ENCODE measurements at regions not wholly inside any gene's neighbourhood (a gene's known extent, or its start where the extent isn't known, plus 50 kb on each side); places are given as distances from the start of the nearest gene placed in this dataset.
"Not testable (repeated sequence)": the region's sequence is repeated elsewhere in the genome, so short reads cannot be mapped to it uniquely, and the experiment has no call there.

- H3K27ac Mint-ChIP-seq: no peak overlapping the region
Measured at GRCh38 chr10:123391275-123392028, 237.2 kb downstream of the BUB3 start.

GRCh38 chr10:123392182-123392963, 238.2 kb downstream of the BUB3 start:
- intact Hi-C loops (cut with micrococcal nuclease): no loop called here
- Histone ChIP-seq H3K27me3 (ENCODE audit: control insufficient read depth in 2 of 2, insufficient read depth in 2 of 2, low read length in 2 of 2) (no peaks in the 10 kb centered on the region), H3K4me3 (ENCODE audit: low read length) (no peak overlapping the region), H3K9me3 (ENCODE audit: control insufficient read depth in 2 of 3, low read length in 3 of 3) (no peaks in the 10 kb centered on the region), H3K36me3 (ENCODE audit: control insufficient read depth in 2 of 3, insufficient read depth in 3 of 3, low read length in 3 of 3) (no peaks in the 10 kb centered on the region), H3K4me1 (ENCODE audit: control insufficient read depth in 2 of 2, insufficient read depth in 2 of 2, low read length in 2 of 2) (no peaks in the 10 kb centered on the region), H3K27ac (ENCODE audit: low read depth, low read length) (no peak overlapping the region)
- H3K27ac Mint-ChIP-seq: no peak overlapping the region
- H3K4me3 Mint-ChIP-seq: no peak overlapping the region
- DNase-seq (no peak), ATAC-seq (no peak)
- peaks cover 0 to 12% (median 0%) of the 10 kb centered on the region in 5 donors for H3K27me3 Mint-ChIP-seq
- ChIA-PET CTCF (no interaction called here), POLR2A (no interaction called here)
- H3K9me3 Mint-ChIP-seq: peaks cover 0 to 24% (median 7%) of the 10 kb centered on the region in 11 donors
- H3K36me3 Mint-ChIP-seq: peaks cover 0 to 19% (median 0%) of the 10 kb centered on the region in 5 donors
- no peaks in the 10 kb centered on the region for H3K4me1 Mint-ChIP-seq

More at GRCh38 chr10:123391275-123392028, 237.2 kb downstream of the BUB3 start:
- H3K9me3 ChIP-seq (ENCODE audit: control insufficient read depth in 2 of 3, low read length in 3 of 3): no peaks in the 10 kb centered on the region
- POLR2A ChIA-PET: no interaction called here
- Mint-ChIP-seq H3K36me3 (peaks cover 0 to 23% (median 3%) of the 10 kb centered on the region in 5 donors), H3K27me3 (peaks cover 0 to 15% (median 0%) of the 10 kb centered on the region in 5 donors), H3K4me1 (no peaks in the 10 kb centered on the region), H3K9me3 (peaks cover under 1 to 33% (median 12%) of the 10 kb centered on the region in 11 donors), H3K4me3 (no peak overlapping the region)
- H3K4me3 ChIP-seq (ENCODE audit: low read length): no peak overlapping the region
- no peaks in the 10 kb centered on the region for H3K27me3 ChIP-seq (ENCODE audit: control insufficient read depth in 2 of 2, insufficient read depth in 2 of 2, low read length in 2 of 2)
- DNase-seq (no peak), ATAC-seq (no peak)
- no peak overlapping the region for H3K27ac ChIP-seq (ENCODE audit: low read depth, low read length)
- no peaks in the 10 kb centered on the region for H3K4me1 ChIP-seq (ENCODE audit: control insufficient read depth in 2 of 2, insufficient read depth in 2 of 2, low read length in 2 of 2)
- intact Hi-C loops (cut with micrococcal nuclease): no loop called here
- no peaks in the 10 kb centered on the region for H3K36me3 ChIP-seq (ENCODE audit: control insufficient read depth in 2 of 3, insufficient read depth in 3 of 3, low read length in 3 of 3)
- CTCF ChIA-PET: no interaction called here

- no peak for DNase-seq
- Mint-ChIP-seq H3K27ac (no peak overlapping the region), H3K27me3 (peaks cover 0 to 8% (median 0%) of the 10 kb centered on the region in 5 donors), H3K4me3 (no peak overlapping the region), H3K9me3 (peaks cover 0 to 19% (median 5%) of the 10 kb centered on the region in 11 donors), H3K4me1 (no peaks in the 10 kb centered on the region), H3K36me3 (peaks cover 0 to 16% (median 0%) of the 10 kb centered on the region in 5 donors)
- no peaks in the 10 kb centered on the region for H3K36me3 ChIP-seq (ENCODE audit: control insufficient read depth in 2 of 3, insufficient read depth in 3 of 3, low read length in 3 of 3)
- no peaks in the 10 kb centered on the region for H3K9me3 ChIP-seq (ENCODE audit: control insufficient read depth in 2 of 3, low read length in 3 of 3)
- no peak for ATAC-seq
- POLR2A ChIA-PET: no interaction called here
- CTCF ChIA-PET: no interaction called here
- intact Hi-C loops (cut with micrococcal nuclease): no loop called here
- no peak overlapping the region for H3K27ac ChIP-seq (ENCODE audit: low read depth, low read length)
- H3K4me3 ChIP-seq (ENCODE audit: low read length): no peak overlapping the region
- no peaks in the 10 kb centered on the region for H3K4me1 ChIP-seq (ENCODE audit: control insufficient read depth in 2 of 2, insufficient read depth in 2 of 2, low read length in 2 of 2)
- H3K27me3 ChIP-seq (ENCODE audit: control insufficient read depth in 2 of 2, insufficient read depth in 2 of 2, low read length in 2 of 2): no peaks in the 10 kb centered on the region
Measured at GRCh38 chr10:123393170-123393569, 239.0 kb downstream of the BUB3 start.

- Histone ChIP-seq H3K36me3 (ENCODE audit: control insufficient read depth in 2 of 3, insufficient read depth in 3 of 3, low read length in 3 of 3) (no peaks in the 10 kb centered on the region), H3K4me1 (ENCODE audit: control insufficient read depth in 2 of 2, insufficient read depth in 2 of 2, low read length in 2 of 2) (no peaks in the 10 kb centered on the region), H3K27ac (ENCODE audit: low read depth, low read length) (no peak overlapping the region), H3K4me3 (ENCODE audit: low read length) (no peak overlapping the region), H3K9me3 (ENCODE audit: control insufficient read depth in 2 of 3, low read length in 3 of 3) (no peaks in the 10 kb centered on the region), H3K27me3 (ENCODE audit: control insufficient read depth in 2 of 2, insufficient read depth in 2 of 2, low read length in 2 of 2) (no peaks in the 10 kb centered on the region)
- H3K27me3 Mint-ChIP-seq: peaks cover 0 to 4% (median 0%) of the 10 kb centered on the region in 5 donors
- H3K9me3 Mint-ChIP-seq: peaks cover 0 to 12% (median 4%) of the 10 kb centered on the region in 11 donors
- ChIA-PET CTCF (no interaction called here), POLR2A (no interaction called here)
- ATAC-seq: no peak
- no peak for DNase-seq
- intact Hi-C loops (cut with micrococcal nuclease): no loop called here
- H3K4me3 Mint-ChIP-seq: no peak overlapping the region
- H3K36me3 Mint-ChIP-seq: peaks cover 0 to 6% (median 0%) of the 10 kb centered on the region in 5 donors
- H3K4me1 Mint-ChIP-seq: no peaks in the 10 kb centered on the region
- H3K27ac Mint-ChIP-seq: no peak overlapping the region
Measured at GRCh38 chr10:123394382-123394781, 240.2 kb downstream of the BUB3 start.

GRCh38 chr10:123395234-123395633, 241.0 kb downstream of the BUB3 start:
- H3K4me3 ChIP-seq (ENCODE audit: low read length); H3K4me1 Mint-ChIP-seq; H3K36me3 ChIP-seq (ENCODE audit: control insufficient read depth in 2 of 3, insufficient read depth in 3 of 3, low read length in 3 of 3); H3K9me3 ChIP-seq (ENCODE audit: control insufficient read depth in 2 of 3, low read length in 3 of 3); ATAC-seq; H3K27ac Mint-ChIP-seq; intact Hi-C loops (cut with micrococcal nuclease); H3K27ac ChIP-seq (ENCODE audit: low read depth, low read length); POLR2A ChIA-PET; H3K27me3 ChIP-seq (ENCODE audit: control insufficient read depth in 2 of 2, insufficient read depth in 2 of 2, low read length in 2 of 2); CTCF ChIA-PET; H3K36me3 Mint-ChIP-seq; H3K27me3 Mint-ChIP-seq; H3K4me1 ChIP-seq (ENCODE audit: control insufficient read depth in 2 of 2, insufficient read depth in 2 of 2, low read length in 2 of 2); H3K9me3 Mint-ChIP-seq; DNase-seq: not testable (repeated sequence)
- H3K4me3 Mint-ChIP-seq: peak overlapping the region in 1 of 10 donors; percentile 12

- Mint-ChIP-seq H3K4me3 (no peak overlapping the region), H3K27me3 (peaks cover 0 to 6% (median 0%) of the 10 kb centered on the region in 5 donors), H3K9me3 (peaks cover 0 to 10% (median 2%) of the 10 kb centered on the region in 11 donors), H3K4me1 (no peaks in the 10 kb centered on the region), H3K36me3 (peaks cover 0 to 4% (median 0%) of the 10 kb centered on the region in 5 donors), H3K27ac (no peak overlapping the region)
- Histone ChIP-seq H3K4me1 (ENCODE audit: control insufficient read depth in 2 of 2, insufficient read depth in 2 of 2, low read length in 2 of 2) (no peaks in the 10 kb centered on the region), H3K9me3 (ENCODE audit: control insufficient read depth in 2 of 3, low read length in 3 of 3) (no peaks in the 10 kb centered on the region), H3K4me3 (ENCODE audit: low read length) (no peak overlapping the region), H3K27me3 (ENCODE audit: control insufficient read depth in 2 of 2, insufficient read depth in 2 of 2, low read length in 2 of 2) (no peaks in the 10 kb centered on the region), H3K36me3 (ENCODE audit: control insufficient read depth in 2 of 3, insufficient read depth in 3 of 3, low read length in 3 of 3) (no peaks in the 10 kb centered on the region), H3K27ac (ENCODE audit: low read depth, low read length) (no peak overlapping the region)
- CTCF ChIA-PET: no interaction called here
- intact Hi-C loops (cut with micrococcal nuclease): no loop called here
- POLR2A ChIA-PET: no interaction called here
- ATAC-seq (no peak), DNase-seq (no peak)
Measured at GRCh38 chr10:123395906-123396305, 241.7 kb downstream of the BUB3 start.

Data from naive thymus-derived CD4-positive, alpha-beta T cell (primary cell).